H1 (cell line): ENCODE measurements at regions not wholly inside any gene's neighbourhood (a gene's known extent, or its start where the extent isn't known, plus 50 kb on each side); places are given as distances from the start of the nearest gene placed in this dataset.

ENCODE experiments used
- CTCF ChIA-PET: fragments of 300-600 bp; sonication (Branson Sonifier 250); formaldehyde crosslinking; loops from one replicate; lab custom pipeline; 2021; ENCODE audit not compliant: partially characterized antibody; lab: Charles Lee
- POLR2A ChIA-PET: fragments of 300-600 bp; sonication (Branson Sonifier 250); formaldehyde crosslinking; loops from one replicate; lab custom pipeline; 2021; ENCODE audit warnings: inconsistent platforms; ENCODE audit not compliant: partially characterized antibody; lab: Charles Lee
- DNase-seq, 2 experiments: peaks; one replicate each; pipeline versions ENCODE4 v3.0.0 to v3.0.0-alpha.2; 2010 to 2022; ENCODE audit warnings: low spot score in 2 of 2, low read depth in 1 of 2, mixed read lengths in 1 of 2
- FAIRE-seq: peaks from 2 replicates; lab custom pipeline; 2011; peaks lifted over from hg19 to GRCh38; lab: Jason Lieb, UNC
- H2AFZ ChIP-seq: 2 replicates; pipeline ENCODE4 v1.8.1; 2012; ENCODE audit warnings: low read length, inconsistent platforms
- H2AK5ac ChIP-seq: 2 replicates; pipeline ENCODE4 v1.6.1; 2013; ENCODE audit warnings: low read depth, low read length
- H2BK120ac ChIP-seq: replicated peaks from 2 replicates; pipeline ENCODE3; 2013; ENCODE audit warnings: low read depth, low read length, inconsistent platforms
- H2BK12ac ChIP-seq: 2 replicates; pipeline ENCODE4 v1.6.1; 2013; ENCODE audit warnings: low read depth, low read length
- H2BK15ac ChIP-seq: 2 replicates; pipeline ENCODE4 v1.6.1; 2013; ENCODE audit warnings: low read length
- H2BK20ac ChIP-seq: 2 replicates; pipeline ENCODE4 v1.6.1; 2013; ENCODE audit warnings: low read length
- H2BK5ac ChIP-seq: 2 replicates; pipeline ENCODE4 v1.6.1; 2013; ENCODE audit warnings: low read depth, low read length
- H3K14ac ChIP-seq: 2 replicates; pipeline ENCODE4 v1.6.1; 2013; ENCODE audit warnings: inconsistent platforms; ENCODE audit not compliant: insufficient read length
- H3K18ac ChIP-seq: 2 replicates; pipeline ENCODE4 v1.6.1; 2013; ENCODE audit warnings: low read length; ENCODE audit errors: extremely low read depth
- H3K23ac ChIP-seq: 2 replicates; pipeline ENCODE4 v1.6.1; 2013; ENCODE audit warnings: inconsistent platforms; ENCODE audit not compliant: insufficient read length
- H3K23me2 ChIP-seq: 2 replicates; pipeline ENCODE4 v1.6.1; 2013; ENCODE audit warnings: low read depth, low read length
- H3K27ac ChIP-seq: 2 replicates; pipeline ENCODE4 v1.6.1; 2011; ENCODE audit warnings: low read depth, low read length, inconsistent platforms
- H3K27me3 ChIP-seq, 4 experiments: replicated peaks in 1 of 4; 1 replicate in 1 of 4; 2 replicates in 3 of 4; pipeline versions ENCODE4 v1.6.1 to v1.8.1; 2011 to 2013; ENCODE audit warnings: low read length in 3 of 4, mild to moderate bottlenecking in 3 of 4, inconsistent platforms in 2 of 4, mixed read lengths in 2 of 4, moderate library complexity in 1 of 4; ENCODE audit not compliant: control insufficient read depth in 3 of 4, insufficient read depth in 3 of 4; ENCODE audit errors: extremely low read depth in 1 of 4
- H3K36me3 ChIP-seq, 4 experiments: 2 replicates each; pipeline versions ENCODE4 v1.6.1 to v1.8.1; 2011 to 2013; ENCODE audit warnings: mild to moderate bottlenecking in 4 of 4, low read length in 3 of 4, moderate library complexity in 2 of 4, control low read depth in 1 of 4, inconsistent platforms in 1 of 4; ENCODE audit not compliant: insufficient read depth in 4 of 4, control insufficient read depth in 2 of 4
- H3K4ac ChIP-seq: replicated peaks from 2 replicates; pipeline ENCODE3; 2013; ENCODE audit warnings: low read length, low read depth, mixed read lengths, inconsistent platforms; ENCODE audit not compliant: insufficient read length
- H3K4me1 ChIP-seq, 4 experiments: replicated peaks in 1 of 4; 1 replicate in 1 of 4; 2 replicates in 3 of 4; pipeline versions ENCODE4 v1.6.1 to v1.8.1; 2011 to 2013; ENCODE audit warnings: low read length in 3 of 4, inconsistent platforms in 2 of 4, mixed read lengths in 1 of 4; ENCODE audit not compliant: insufficient read depth in 4 of 4, control insufficient read depth in 3 of 4
- H3K4me2 ChIP-seq, 2 experiments: 2 replicates each; pipeline versions ENCODE4 v1.6.1 to v1.8.1; 2011 to 2013; ENCODE audit warnings: low read depth in 2 of 2, low read length in 2 of 2, control low read depth in 1 of 2, inconsistent platforms in 1 of 2, mild to moderate bottlenecking in 1 of 2; ENCODE audit not compliant: insufficient read depth in 1 of 2
- H3K4me3 ChIP-seq, 4 experiments: fragments of 200-600, 300-600 bp in 1 of 4; sonication (generic), shearing (Covaris generic), sonication (Bioruptor Twin) in 1 of 4; 2 replicates each; pipeline versions ENCODE4 v1.5.1 to v1.8.1; 2011 to 2016; ENCODE audit warnings: low read length in 4 of 4, low read depth in 3 of 4, control low read depth in 2 of 4, inconsistent platforms in 2 of 4, mild to moderate bottlenecking in 2 of 4, mixed read lengths in 1 of 4, moderate library complexity in 1 of 4; ENCODE audit not compliant: insufficient read depth in 2 of 4; ENCODE audit errors: extremely low read depth in 1 of 4
- H3K56ac ChIP-seq: replicated peaks from 2 replicates; pipeline ENCODE3; 2013; ENCODE audit warnings: low read depth, mild to moderate bottlenecking, mixed read lengths, low read length, inconsistent platforms; ENCODE audit not compliant: insufficient read length
- H3K79me1 ChIP-seq: 2 replicates; pipeline ENCODE4 v1.6.1; 2013; ENCODE audit warnings: low read depth, low read length, control low read depth
- H3K79me2 ChIP-seq, 2 experiments: 2 replicates each; pipeline versions ENCODE4 v1.6.1 to v1.8.1; 2012 to 2013; ENCODE audit warnings: low read length in 2 of 2, mild to moderate bottlenecking in 2 of 2, inconsistent platforms in 1 of 2; ENCODE audit not compliant: insufficient read depth in 2 of 2, control insufficient read depth in 1 of 2
- H3K9ac ChIP-seq, 4 experiments: replicated peaks in 1 of 4; 1 replicate in 1 of 4; 2 replicates in 3 of 4; pipeline versions ENCODE4 v1.6.1 to v1.8.1; 2011 to 2013; ENCODE audit warnings: low read depth in 3 of 4, low read length in 3 of 4, control low read depth in 2 of 4, mild to moderate bottlenecking in 2 of 4, moderate library complexity in 2 of 4, inconsistent platforms in 1 of 4; ENCODE audit errors: extremely low read depth in 1 of 4
- H3K9me3 ChIP-seq, 2 experiments: 2 replicates each; pipeline versions ENCODE4 v1.6.1 to v1.8.1; 2012 to 2013; ENCODE audit warnings: mild to moderate bottlenecking in 2 of 2, moderate library complexity in 2 of 2, control low read depth in 1 of 2, inconsistent platforms in 1 of 2, low read depth in 1 of 2, low read length in 1 of 2, mixed read lengths in 1 of 2; ENCODE audit not compliant: insufficient read depth in 2 of 2
- H4K20me1 ChIP-seq, 2 experiments: replicated peaks in 1 of 2; 2 replicates each; pipeline versions ENCODE3 to v1.8.1; 2011 to 2013; ENCODE audit warnings: inconsistent platforms in 2 of 2, low read length in 2 of 2, mild to moderate bottlenecking in 1 of 2; ENCODE audit not compliant: insufficient read depth in 2 of 2, control insufficient read depth in 1 of 2
- H4K5ac ChIP-seq: 2 replicates; pipeline ENCODE4 v1.6.1; 2013; ENCODE audit warnings: low read length, low read depth, mixed read lengths, inconsistent platforms; ENCODE audit not compliant: insufficient read length
- H4K8ac ChIP-seq: 2 replicates; pipeline ENCODE4 v1.8.0; 2013; ENCODE audit warnings: mild to moderate bottlenecking, moderate library complexity, low read length, inconsistent platforms; ENCODE audit not compliant: insufficient read depth; ENCODE audit errors: extremely low read depth
- H4K91ac ChIP-seq: replicated peaks from 2 replicates; pipeline ENCODE3; 2013; ENCODE audit warnings: low read length, mixed read lengths, inconsistent platforms; ENCODE audit not compliant: insufficient read length
- CHD2 ChIP-seq: IDR thresholded peaks from 2 replicates; pipeline ENCODE4 v1.6.1; 2012; ENCODE audit warnings: low read length, improper control_type of control experiment
- GABPA ChIP-seq: IDR thresholded peaks from 2 replicates; pipeline ENCODE4 v1.6.1; 2011; ENCODE audit warnings: mild to moderate bottlenecking, low read length, moderate library complexity, borderline replicate concordance; ENCODE audit not compliant: insufficient read depth
- GTF2F1 ChIP-seq: IDR thresholded peaks from 2 replicates; pipeline ENCODE4 v1.6.1; 2012; ENCODE audit warnings: low read depth, low read length, improper control_type of control experiment, borderline replicate concordance
- JUND ChIP-seq: IDR thresholded peaks from 2 replicates; pipeline ENCODE4 v1.6.1; 2011; ENCODE audit warnings: mild to moderate bottlenecking, improper control_type of control experiment, low read length
- NRF1 ChIP-seq: IDR thresholded peaks from 2 replicates; pipeline ENCODE4 v1.6.1; 2011; ENCODE audit warnings: mild to moderate bottlenecking, low read depth, low read length, improper control_type of control experiment
- POU5F1 ChIP-seq: IDR thresholded peaks from 2 replicates; pipeline ENCODE4 v1.6.1; 2011; ENCODE audit warnings: low read depth, mild to moderate bottlenecking, low read length, moderate library complexity
- SIN3A ChIP-seq, 2 experiments: IDR thresholded peaks in 1 of 2; conservative IDR thresholded peaks in 1 of 2; 2 replicates each; pipeline ENCODE4 v1.6.1; 2011 to 2012; ENCODE audit warnings: low read length in 2 of 2, improper control_type of control experiment in 1 of 2, low read depth in 1 of 2, mild to moderate bottlenecking in 1 of 2
- SIRT6 ChIP-seq: IDR thresholded peaks from one replicate; pipeline ENCODE4 v1.7.1; 2012; ENCODE audit warnings: low read length, inconsistent platforms
- SRF ChIP-seq: IDR thresholded peaks from 2 replicates; pipeline ENCODE4 v1.6.1; 2011; ENCODE audit warnings: mild to moderate bottlenecking, low read depth, low read length, moderate library complexity
- SUZ12 ChIP-seq: fragments of 200-600 bp; sonication (generic); IDR thresholded peaks from 2 replicates; pipeline ENCODE4 v1.6.1; 2012; ENCODE audit warnings: mild to moderate bottlenecking, inconsistent platforms, low read length, moderate library complexity, mixed read lengths
- YY1 ChIP-seq: IDR thresholded peaks from 2 replicates; pipeline ENCODE4 v1.6.1; 2011; ENCODE audit warnings: low read depth, mild to moderate bottlenecking, low read length
- WGBS, 2 experiments: shearing (Covaris generic) in 1 of 2; methylation state at CpG; one replicate each; pipeline versions ENCODE4 v1.1.6 to v1.1.7; 2013 to 2015; ENCODE audit warnings: low lambda C conversion rate in 2 of 2, mixed read lengths in 2 of 2, inconsistent platforms in 1 of 2, low coverage in 1 of 2, missing lambda C conversion rate in 1 of 2; ENCODE audit not compliant: insufficient replicate concordance in 2 of 2, insufficient coverage in 1 of 2, insufficient read length in 1 of 2; ENCODE audit errors: extremely low coverage in 1 of 2, missing lambda C conversion rate in 1 of 2; 5-methylcytosine and 5-hydroxymethylcytosine counted together
- TF ChIP-seq, protein P1 (sequence below), 3 experiments: IDR thresholded peaks; 1 replicate in 2 of 3; 2 replicates in 1 of 3; pipeline versions ENCODE4 v1.5.1 to v1.6.1; 2011; ENCODE audit warnings: low read length in 3 of 3, mild to moderate bottlenecking in 3 of 3, inconsistent platforms in 2 of 3, low read depth in 1 of 3, moderate library complexity in 1 of 3; ENCODE audit not compliant: insufficient read depth in 1 of 3; ENCODE audit errors: control extremely low read depth in 1 of 3
- TF ChIP-seq, protein P2 (sequence below): IDR thresholded peaks from 2 replicates; pipeline ENCODE4 v1.6.1; 2012; ENCODE audit warnings: inconsistent platforms

DNA sequence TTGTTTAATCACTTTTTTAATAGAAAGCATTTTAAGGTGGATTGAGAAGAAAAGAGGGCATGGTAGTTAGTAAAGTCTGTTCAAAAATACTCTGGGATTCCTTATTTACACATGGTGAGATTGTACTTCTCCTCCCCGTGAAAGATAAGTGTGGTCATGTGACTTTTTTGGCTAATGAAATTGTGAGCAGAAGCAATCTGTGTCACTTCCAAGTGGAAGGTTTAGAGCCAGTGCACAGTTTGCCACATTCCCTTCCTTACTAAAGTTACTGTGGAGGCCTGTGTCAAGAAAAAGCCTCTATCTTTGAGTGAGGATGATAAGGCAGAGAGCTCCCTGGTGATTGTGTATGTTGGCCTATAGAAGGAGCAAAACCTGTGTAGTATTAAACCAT, 471.3 kb downstream of the OMA1 start:
- no peak for FAIRE-seq
- no peak overlapping the region for H3K14ac ChIP-seq
- TF ChIP-seq SIRT6 = no peak
- TF ChIP-seq CHD2 = no peak
- TF ChIP-seq POU5F1 = no peak
- no peak for TF ChIP-seq YY1
- TF ChIP-seq SUZ12 = no peak
- TF ChIP-seq JUND = no peak
- TF ChIP-seq SRF = no peak
- TF ChIP-seq NRF1 = no peak
- TF ChIP-seq, protein P1, sequence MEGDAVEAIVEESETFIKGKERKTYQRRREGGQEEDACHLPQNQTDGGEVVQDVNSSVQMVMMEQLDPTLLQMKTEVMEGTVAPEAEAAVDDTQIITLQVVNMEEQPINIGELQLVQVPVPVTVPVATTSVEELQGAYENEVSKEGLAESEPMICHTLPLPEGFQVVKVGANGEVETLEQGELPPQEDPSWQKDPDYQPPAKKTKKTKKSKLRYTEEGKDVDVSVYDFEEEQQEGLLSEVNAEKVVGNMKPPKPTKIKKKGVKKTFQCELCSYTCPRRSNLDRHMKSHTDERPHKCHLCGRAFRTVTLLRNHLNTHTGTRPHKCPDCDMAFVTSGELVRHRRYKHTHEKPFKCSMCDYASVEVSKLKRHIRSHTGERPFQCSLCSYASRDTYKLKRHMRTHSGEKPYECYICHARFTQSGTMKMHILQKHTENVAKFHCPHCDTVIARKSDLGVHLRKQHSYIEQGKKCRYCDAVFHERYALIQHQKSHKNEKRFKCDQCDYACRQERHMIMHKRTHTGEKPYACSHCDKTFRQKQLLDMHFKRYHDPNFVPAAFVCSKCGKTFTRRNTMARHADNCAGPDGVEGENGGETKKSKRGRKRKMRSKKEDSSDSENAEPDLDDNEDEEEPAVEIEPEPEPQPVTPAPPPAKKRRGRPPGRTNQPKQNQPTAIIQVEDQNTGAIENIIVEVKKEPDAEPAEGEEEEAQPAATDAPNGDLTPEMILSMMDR (IDR thresholded peaks at IDR 0.05; ENCODE audit: control extremely low read depth in 1 of 3, insufficient read depth in 1 of 3, low read depth in 1 of 3, low read length in 3 of 3) = no peak
- TF ChIP-seq, protein P2, sequence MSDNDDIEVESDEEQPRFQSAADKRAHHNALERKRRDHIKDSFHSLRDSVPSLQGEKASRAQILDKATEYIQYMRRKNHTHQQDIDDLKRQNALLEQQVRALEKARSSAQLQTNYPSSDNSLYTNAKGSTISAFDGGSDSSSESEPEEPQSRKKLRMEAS = no peak
- TF ChIP-seq GTF2F1 = no peak
- TF ChIP-seq SIN3A (conservative IDR thresholded peaks at IDR 0.05 in 1 of 2, IDR thresholded peaks at IDR 0.05 in 1 of 2; ENCODE audit: low read depth in 1 of 2, low read length in 2 of 2) = no peak
- TF ChIP-seq GABPA = no peak

More for the DNA sequence above, 471.3 kb downstream of the OMA1 start:
- no peak overlapping the region for H3K56ac ChIP-seq
- no peak overlapping the region for H3K18ac ChIP-seq
- H3K36me3 ChIP-seq = no peaks in the 10 kb centered on the region
- CTCF ChIA-PET = interaction anchor here (0.6 kb wide), 1 partner anchor 9 kb away, joined by 3 read pairs; no protein-coding TSS in a partner anchor
- no peak overlapping the region for H3K27ac ChIP-seq
- no peak overlapping the region for H2BK12ac ChIP-seq
- H3K9me3 ChIP-seq = no peaks in the 10 kb centered on the region
- H3K4ac ChIP-seq = no peak overlapping the region
- 70% methylated on average over 1 of the region's 1 CpG; no CpG with 5 or more reads in 1 of the 2 experiments for WGBS, 2 experiments
- POLR2A ChIA-PET = no interaction called here
- H3K79me1 ChIP-seq = no peaks in the 10 kb centered on the region
- H4K5ac ChIP-seq = no peak overlapping the region
- no peak for DNase-seq
- no peaks in the 10 kb centered on the region for H3K23me2 ChIP-seq
- H2AFZ ChIP-seq = no peak overlapping the region
- H3K27me3 ChIP-seq = no peaks in the 10 kb centered on the region
- no peak overlapping the region for H2BK5ac ChIP-seq
- H3K4me1 ChIP-seq = no peaks in the 10 kb centered on the region
- H4K8ac ChIP-seq = no peak overlapping the region
- H2BK15ac ChIP-seq = no peak overlapping the region
- no peaks in the 10 kb centered on the region for H4K20me1 ChIP-seq
- H3K79me2 ChIP-seq = no peaks in the 10 kb centered on the region
- H3K4me3 ChIP-seq = no peak overlapping the region
- no peak overlapping the region for H2BK120ac ChIP-seq
- H2AK5ac ChIP-seq = no peak overlapping the region
- H2BK20ac ChIP-seq = no peak overlapping the region
- no peak overlapping the region for H4K91ac ChIP-seq
- H3K23ac ChIP-seq = no peak overlapping the region
- no peak overlapping the region for H3K9ac ChIP-seq
- H3K4me2 ChIP-seq = no peak overlapping the region
